ENCODE measurements at regions not wholly inside any gene's neighbourhood (a gene's known extent, or its start where the extent isn't known, plus 50 kb on each side); places are given as distances from the start of the nearest gene placed in this dataset.

DNA sequence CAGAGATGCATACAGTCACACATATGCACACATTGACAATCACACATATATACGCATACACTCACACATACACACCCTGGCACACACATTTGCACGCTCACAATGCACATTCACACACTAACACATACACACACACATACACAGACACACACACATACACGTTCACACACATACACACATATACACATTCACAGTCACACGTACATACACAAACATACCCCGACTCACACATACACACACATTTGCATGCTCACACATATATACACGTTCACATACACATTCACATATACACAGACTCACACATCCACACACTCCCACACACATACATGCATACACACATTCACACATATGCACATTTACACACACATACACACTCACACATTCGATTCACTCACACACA, 366.8 kb upstream of the ID4 start:
- no peaks in the 10 kb centered on the region for H3K36me3 ChIP-seq (ENCODE audit: control insufficient read depth, insufficient read depth, low read length)
- TF ChIP-seq, protein P1, sequence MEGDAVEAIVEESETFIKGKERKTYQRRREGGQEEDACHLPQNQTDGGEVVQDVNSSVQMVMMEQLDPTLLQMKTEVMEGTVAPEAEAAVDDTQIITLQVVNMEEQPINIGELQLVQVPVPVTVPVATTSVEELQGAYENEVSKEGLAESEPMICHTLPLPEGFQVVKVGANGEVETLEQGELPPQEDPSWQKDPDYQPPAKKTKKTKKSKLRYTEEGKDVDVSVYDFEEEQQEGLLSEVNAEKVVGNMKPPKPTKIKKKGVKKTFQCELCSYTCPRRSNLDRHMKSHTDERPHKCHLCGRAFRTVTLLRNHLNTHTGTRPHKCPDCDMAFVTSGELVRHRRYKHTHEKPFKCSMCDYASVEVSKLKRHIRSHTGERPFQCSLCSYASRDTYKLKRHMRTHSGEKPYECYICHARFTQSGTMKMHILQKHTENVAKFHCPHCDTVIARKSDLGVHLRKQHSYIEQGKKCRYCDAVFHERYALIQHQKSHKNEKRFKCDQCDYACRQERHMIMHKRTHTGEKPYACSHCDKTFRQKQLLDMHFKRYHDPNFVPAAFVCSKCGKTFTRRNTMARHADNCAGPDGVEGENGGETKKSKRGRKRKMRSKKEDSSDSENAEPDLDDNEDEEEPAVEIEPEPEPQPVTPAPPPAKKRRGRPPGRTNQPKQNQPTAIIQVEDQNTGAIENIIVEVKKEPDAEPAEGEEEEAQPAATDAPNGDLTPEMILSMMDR (IDR thresholded peaks at IDR 0.05) = no peak
- H3K4me2 ChIP-seq (ENCODE audit: low read length) = no peak overlapping the region
- no peaks in the 10 kb centered on the region for H3K4me1 ChIP-seq
- H3K4me3 ChIP-seq (ENCODE audit: low read depth, low read length) = no peak overlapping the region
- H3K27me3 ChIP-seq (ENCODE audit: control insufficient read depth, insufficient read depth, low read length) = no peaks in the 10 kb centered on the region
- H3K79me2 ChIP-seq = no peaks in the 10 kb centered on the region
- no peak overlapping the region for H3K9ac ChIP-seq
- H3K9me3 ChIP-seq (ENCODE audit: control insufficient read depth, low read length) = no peaks in the 10 kb centered on the region
- H2AFZ ChIP-seq = no peak overlapping the region
- no peak overlapping the region for H3K27ac ChIP-seq

DNA sequence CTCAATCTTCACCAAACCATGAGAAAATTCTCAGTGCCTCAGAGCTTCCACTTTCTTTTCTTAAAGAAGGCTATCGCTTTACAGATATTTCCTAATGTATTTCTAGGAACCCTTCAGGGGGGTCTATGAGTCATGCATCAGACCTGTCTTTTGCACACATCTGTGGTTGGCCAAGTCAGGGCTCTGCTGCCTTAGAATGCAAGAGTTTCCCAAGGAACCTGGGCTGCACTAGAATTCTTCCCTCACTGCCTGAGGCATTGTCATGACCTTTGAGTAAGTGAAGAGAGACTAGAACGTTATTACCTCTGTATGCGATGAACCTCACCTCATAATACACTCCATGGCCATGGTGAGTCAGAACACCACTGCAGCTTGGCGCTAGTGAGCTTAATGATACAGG, 365.0 kb upstream of the ID4 start:
- no peak overlapping the region for H3K27ac ChIP-seq
- no peaks in the 10 kb centered on the region for H3K27me3 ChIP-seq (ENCODE audit: control insufficient read depth, insufficient read depth, low read length)
- H3K4me3 ChIP-seq (ENCODE audit: low read depth, low read length) = no peak overlapping the region
- H3K9ac ChIP-seq = no peak overlapping the region
- H3K36me3 ChIP-seq (ENCODE audit: control insufficient read depth, insufficient read depth, low read length) = no peaks in the 10 kb centered on the region
- H3K9me3 ChIP-seq (ENCODE audit: control insufficient read depth, low read length) = no peaks in the 10 kb centered on the region
- TF ChIP-seq, protein P1 (IDR thresholded peaks at IDR 0.05) = no peak
- H3K79me2 ChIP-seq = no peaks in the 10 kb centered on the region
- H3K4me1 ChIP-seq = no peaks in the 10 kb centered on the region
- no peak overlapping the region for H3K4me2 ChIP-seq (ENCODE audit: low read length)
- H2AFZ ChIP-seq = no peak overlapping the region

DNA sequence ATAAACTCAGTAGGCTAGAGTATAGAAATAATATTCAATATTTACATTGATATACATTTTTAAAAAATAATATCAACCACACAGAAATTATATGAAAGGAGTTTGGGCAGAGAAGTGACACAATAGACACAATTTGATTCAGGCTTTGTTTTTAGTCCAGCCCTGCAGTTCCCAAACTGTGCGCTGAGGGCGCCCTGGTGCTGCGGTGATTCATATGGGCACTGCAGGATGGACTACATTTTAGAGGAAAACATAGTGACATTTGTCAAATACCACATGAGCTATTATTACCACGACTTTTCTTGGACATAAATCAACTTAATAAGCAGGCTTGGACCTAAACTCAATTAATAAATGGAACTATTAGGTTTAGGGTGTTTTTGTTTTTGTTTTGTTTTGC, 364.3 kb upstream of the ID4 start:
- Histone ChIP-seq H3K4me1 (no peaks in the 10 kb centered on the region), H3K79me2 (no peaks in the 10 kb centered on the region)
- TF ChIP-seq, protein P1 (IDR thresholded peaks at IDR 0.05) = peak; percentile 21

DNA sequence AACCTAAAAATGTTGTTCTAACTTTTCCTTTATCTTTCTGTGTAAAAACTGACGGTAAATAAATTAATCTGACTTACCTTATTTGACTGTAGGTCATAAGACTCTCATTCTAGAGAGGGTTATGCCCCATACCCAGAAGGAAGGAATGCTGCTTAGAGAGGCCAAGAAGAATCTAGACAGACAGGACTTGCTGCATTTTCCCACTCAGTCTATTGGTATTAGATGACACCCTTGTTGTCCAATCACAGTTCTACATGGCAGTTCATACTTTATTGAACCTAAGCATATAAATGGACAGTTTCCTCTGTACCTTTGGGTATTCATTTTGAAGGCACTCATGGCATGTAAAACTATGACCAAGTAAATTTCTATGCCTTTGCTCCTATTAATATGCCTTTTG, 359.6 kb upstream of the ID4 start:
- no peak overlapping the region for H3K9ac ChIP-seq
- no peaks in the 10 kb centered on the region for H3K9me3 ChIP-seq (ENCODE audit: control insufficient read depth, low read length)
- no peaks in the 10 kb centered on the region for H3K79me2 ChIP-seq
- TF ChIP-seq, protein P1 (IDR thresholded peaks at IDR 0.05) = no peak
- no peaks in the 10 kb centered on the region for H3K27me3 ChIP-seq (ENCODE audit: control insufficient read depth, insufficient read depth, low read length)
- H2AFZ ChIP-seq = no peak overlapping the region
- H3K4me3 ChIP-seq (ENCODE audit: low read depth, low read length) = no peak overlapping the region
- no peaks in the 10 kb centered on the region for H3K36me3 ChIP-seq (ENCODE audit: control insufficient read depth, insufficient read depth, low read length)
- no peak overlapping the region for H3K4me2 ChIP-seq (ENCODE audit: low read length)
- no peaks in the 10 kb centered on the region for H3K4me1 ChIP-seq
- H3K27ac ChIP-seq = no peak overlapping the region

More for the DNA sequence above, 364.3 kb upstream of the ID4 start:
- Histone ChIP-seq H2AFZ (no peak overlapping the region), H3K36me3 (ENCODE audit: control insufficient read depth, insufficient read depth, low read length) (no peaks in the 10 kb centered on the region), H3K4me2 (ENCODE audit: low read length) (no peak overlapping the region), H3K4me3 (ENCODE audit: low read depth, low read length) (no peak overlapping the region), H3K9ac (no peak overlapping the region), H3K27me3 (ENCODE audit: control insufficient read depth, insufficient read depth, low read length) (no peaks in the 10 kb centered on the region), H3K9me3 (ENCODE audit: control insufficient read depth, low read length) (no peaks in the 10 kb centered on the region), H3K27ac (no peak overlapping the region)

DNA sequence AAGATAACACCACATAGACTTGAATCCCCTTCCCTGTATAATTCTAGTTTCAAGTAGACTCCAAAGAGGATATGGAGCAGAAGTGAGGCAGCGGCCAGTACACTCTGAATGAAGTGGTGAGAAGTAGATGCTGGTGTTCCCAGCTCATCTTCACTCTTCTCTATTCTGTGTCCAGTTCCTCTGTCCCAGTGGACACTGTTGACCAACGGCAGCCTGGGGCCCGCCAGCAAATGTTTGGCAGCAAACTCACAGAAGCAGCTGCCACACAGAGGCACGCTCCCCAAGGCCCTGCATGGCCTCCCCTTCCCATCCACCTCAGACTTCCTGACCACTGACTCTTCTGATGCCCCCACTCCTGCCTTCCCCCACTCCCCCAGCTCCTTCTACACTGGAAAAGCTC, 358.9 kb upstream of the ID4 start:
- no peak overlapping the region for H3K9ac ChIP-seq
- no peak overlapping the region for H3K4me2 ChIP-seq (ENCODE audit: low read length)
- H2AFZ ChIP-seq = no peak overlapping the region
- no peaks in the 10 kb centered on the region for H3K4me1 ChIP-seq
- H3K27ac ChIP-seq = no peak overlapping the region
- no peaks in the 10 kb centered on the region for H3K79me2 ChIP-seq
- no peaks in the 10 kb centered on the region for H3K9me3 ChIP-seq (ENCODE audit: control insufficient read depth, low read length)
- H3K36me3 ChIP-seq (ENCODE audit: control insufficient read depth, insufficient read depth, low read length) = no peaks in the 10 kb centered on the region
- TF ChIP-seq, protein P1 (IDR thresholded peaks at IDR 0.05) = no peak
- no peaks in the 10 kb centered on the region for H3K27me3 ChIP-seq (ENCODE audit: control insufficient read depth, insufficient read depth, low read length)
- H3K4me3 ChIP-seq (ENCODE audit: low read depth, low read length) = no peak overlapping the region

All from parathyroid adenoma (tissue), 2 donors.